Activated naive CD8-positive, alpha-beta T cell treated with anti-CD3 and anti-CD28 coated beads, Interleukin-2, amount 50 U/mL, for 16 hours (primary cell): ENCODE measurements at regions not wholly inside any gene's neighbourhood (a gene's known extent, or its start where the extent isn't known, plus 50 kb on each side); places are given as distances from the start of the nearest gene placed in this dataset.
"Not testable (repeated sequence)": the region's sequence is repeated elsewhere in the genome, so short reads cannot be mapped to it uniquely, and the experiment has no call there.

Experiments used
- DNase-seq: peaks from one replicate; pipeline ENCODE4 v3.0.0-alpha.2; 2020; ENCODE audit warnings: low read depth, low spot score

DNA sequence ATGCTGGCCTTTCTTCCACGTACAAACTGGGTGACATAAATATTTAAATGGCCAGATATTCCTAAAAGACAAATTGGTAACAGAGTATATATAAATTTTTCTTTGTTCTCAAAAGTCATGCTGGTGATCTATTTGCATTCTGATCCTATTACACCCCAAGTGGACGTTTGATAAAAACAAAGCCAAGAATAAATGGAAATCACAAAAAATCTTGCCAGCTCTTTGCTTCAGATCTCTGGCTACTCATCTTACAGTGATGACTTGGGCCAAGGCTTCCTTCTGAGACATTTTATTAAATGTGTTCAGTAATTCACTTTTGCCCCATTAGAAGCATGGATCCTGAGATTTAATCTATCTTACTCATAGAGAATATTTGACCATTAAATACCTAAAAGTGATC, 444.3 kb upstream of the PIK3R1 start:
- no peak for DNase-seq

DNA sequence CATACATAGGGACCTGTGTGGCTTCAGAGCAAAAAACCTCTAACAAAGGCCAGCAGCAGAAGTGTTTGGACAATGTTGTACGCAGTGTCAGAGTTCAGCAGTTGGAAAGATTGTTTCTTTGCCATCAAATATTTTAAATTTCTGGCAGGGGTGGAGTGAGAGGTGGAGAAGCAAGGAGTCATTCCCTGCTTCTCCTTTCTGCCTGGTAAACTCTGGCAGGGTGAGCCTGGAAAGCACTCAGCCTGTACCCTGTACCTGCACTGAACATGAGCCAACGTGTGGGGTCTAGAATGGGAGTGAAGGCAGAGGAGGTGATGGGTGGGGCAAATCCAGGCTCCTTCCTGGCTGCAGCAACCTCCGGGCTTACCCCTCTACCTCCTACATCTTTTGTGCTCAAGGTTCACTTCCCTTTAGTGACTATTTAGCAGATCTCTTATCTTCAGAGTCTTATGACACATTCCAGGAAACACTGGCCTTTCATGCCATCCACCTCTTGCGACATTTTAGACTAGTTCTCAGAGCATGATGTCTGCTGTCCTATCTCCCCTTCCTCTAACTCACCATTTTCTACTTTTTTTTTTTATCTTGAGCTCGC, 445.0 kb upstream of the PIK3R1 start:
- DNase-seq, result no peak

DNA sequence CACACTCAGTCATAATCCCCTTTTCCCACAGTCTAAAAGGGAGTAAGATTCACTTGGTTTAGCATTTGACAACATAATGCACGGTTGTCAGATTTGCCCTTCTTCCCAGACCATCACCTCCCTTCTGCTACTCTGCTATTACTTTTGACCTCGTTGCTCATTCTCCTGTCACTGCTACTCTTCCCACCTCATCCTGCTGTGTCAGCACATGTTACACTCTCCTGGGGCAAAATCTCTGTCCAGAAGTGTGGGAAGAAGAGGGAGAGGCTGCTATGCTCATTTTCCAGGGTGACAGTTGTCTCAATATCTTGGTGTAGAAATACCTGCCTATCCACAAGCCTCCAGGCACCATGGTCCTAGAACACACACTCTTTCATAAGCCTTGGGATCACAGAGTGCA, 449.9 kb upstream of the PIK3R1 start:
- no peak for DNase-seq

DNA sequence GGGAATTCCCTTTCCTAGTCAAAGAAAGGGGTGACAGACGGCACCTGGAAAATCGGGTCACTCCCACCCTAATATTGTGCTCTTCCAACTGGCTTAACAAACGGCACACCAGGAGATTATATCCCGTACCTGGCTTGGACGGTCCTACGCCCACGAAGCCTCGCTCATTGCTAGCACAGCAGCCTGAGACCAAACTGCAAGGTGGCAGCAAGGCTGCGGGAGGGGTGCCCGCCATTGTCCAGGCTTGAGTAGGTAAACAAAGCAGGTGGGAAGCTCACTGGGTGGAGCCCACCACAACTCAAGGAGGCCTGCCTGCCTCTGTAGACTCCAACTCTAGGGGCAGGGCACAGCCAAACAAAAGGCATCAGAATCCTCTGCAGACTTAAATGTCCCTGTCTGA, 457.8 kb upstream of the PIK3R1 start:
- not testable (repeated sequence) for DNase-seq

DNA sequence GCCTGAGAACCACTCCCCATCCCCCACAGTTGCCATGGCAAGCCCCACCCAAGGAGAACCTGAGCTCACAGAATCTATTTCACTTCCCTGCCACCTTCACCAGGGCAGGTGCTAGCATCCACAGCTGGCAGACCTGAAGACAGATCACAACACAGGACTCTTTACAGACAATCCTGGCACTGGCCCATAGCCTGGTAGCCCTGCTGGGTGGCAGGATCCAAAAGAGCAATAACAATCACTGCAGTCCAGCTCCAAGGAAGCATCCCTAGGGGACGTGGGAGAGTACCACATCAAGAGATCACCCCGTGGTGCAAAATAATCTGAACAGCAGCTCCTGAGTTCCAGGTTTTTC, 463.2 kb upstream of the PIK3R1 start:
- no peak for DNase-seq

DNA sequence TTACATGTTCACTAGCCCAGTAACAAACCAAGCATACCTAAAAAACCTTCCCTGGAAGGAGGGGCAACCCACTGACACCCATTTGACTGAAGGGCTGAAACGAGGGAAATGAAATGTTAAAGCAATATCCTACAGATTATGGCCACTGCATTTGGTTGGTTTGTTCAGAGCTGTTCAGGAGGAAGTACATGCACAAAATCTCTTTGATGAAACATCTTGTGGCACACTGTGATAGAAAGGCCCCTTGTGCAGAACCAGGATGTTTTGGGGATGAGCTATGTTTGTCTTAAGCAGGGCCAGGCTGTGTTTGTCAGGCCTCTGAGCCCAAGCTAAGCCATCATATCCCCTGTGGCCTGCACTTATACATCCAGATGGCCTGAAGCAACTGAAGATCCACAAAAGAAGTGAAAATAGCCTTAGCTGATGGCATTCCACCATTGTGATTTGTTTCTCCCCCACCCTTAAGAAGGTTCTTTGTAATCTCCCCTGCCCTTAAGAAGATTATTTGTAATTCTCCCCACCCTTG, 467.3 kb upstream of the PIK3R1 start:
- no peak for DNase-seq

DNA sequence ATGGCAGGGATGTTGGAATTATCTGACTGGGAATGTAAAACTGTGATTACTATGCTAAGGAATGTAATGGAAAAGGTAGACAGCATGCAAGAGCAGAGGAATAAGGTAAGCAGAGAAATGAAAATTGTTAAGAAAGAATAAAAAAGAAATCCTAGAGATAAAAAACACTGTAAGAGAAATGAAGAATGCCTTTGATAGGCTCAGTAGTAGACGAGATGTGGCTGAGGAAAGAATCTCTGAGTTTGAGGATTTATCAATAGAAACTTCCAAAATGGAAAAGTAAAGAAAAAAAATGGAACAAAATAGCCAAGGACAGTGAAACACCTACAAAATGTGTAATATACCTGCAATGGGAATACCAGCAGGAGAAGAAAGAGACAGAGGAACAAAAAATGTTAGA, 468.5 kb upstream of the PIK3R1 start:
- DNase-seq, result no peak

DNA sequence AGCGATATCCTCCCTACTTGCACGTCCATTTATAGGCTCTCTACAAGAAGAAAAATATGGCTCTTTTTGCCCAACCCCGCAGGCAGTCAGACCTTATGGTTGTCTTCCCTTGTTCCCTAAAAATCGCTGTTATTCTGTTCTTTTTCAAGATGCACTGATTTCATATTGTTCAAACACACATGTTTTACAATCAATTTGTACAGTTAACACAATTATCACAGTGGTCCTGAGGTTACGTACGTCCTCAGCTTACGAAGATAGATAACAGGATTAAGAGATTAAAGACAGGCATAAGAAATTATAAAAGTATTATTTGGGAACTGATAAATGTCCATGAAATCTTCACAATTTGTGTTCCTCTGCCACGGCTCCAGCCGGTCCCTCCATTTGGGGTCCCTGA, 468.9 kb upstream of the PIK3R1 start:
- DNase-seq, result not testable (repeated sequence)

DNA sequence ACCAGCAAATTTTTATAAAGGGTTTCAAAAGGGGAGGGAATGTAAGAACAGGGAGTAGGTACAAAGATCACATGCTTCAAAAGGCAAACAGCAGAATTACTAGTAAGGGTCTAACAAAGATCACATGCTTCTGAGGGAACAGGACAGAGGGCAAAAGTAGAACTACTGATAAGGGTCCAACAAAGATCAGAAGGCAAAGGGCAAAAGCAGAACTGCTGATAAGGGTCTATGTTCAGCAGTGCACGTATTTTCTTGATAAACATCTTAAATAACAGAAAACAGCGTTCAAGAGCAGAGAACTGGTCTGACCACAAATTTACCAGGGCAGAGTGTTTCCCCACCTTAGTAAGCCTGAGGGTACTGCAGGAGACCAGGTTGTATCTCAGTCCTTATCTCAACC, 469.5 kb upstream of the PIK3R1 start:
- no peak for DNase-seq

DNA sequence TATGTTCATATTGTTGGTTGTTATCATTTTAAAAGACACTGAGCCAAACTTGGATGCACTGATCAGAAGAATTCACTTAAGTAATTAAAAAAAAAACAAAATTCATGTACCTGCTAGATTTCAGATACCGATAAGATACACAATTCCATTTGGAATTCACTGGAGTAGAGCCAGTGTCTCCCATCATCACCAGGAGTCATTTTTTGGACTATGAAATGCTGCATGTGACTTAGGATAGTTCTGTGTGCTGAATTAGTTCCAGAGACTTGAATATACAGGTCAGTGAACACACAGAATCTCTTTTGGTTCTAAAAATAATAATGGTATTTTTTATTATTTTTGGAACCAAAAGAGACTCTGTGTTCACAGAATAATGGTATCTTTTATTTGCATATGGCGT, 482.6 kb upstream of the PIK3R1 start:
- no peak for DNase-seq

DNA sequence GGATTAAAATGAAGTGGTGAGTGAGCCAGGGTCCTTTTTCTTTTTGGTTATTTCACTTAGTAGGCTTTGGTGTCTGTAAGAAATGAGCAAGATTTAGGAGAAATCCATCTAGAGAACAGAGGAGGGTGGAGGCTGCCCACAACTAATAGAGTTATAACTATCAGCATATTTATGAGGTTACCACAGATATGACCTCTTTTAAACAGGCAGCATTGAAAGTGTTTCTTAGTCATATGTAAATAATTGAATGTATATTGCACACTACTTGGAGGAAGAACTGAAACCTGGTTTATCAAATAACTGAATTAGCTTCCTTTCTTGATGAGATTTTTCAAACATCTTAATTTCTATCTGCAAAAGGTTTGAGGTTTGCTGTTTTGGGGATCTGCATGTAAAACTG, 483.1 kb upstream of the PIK3R1 start:
- no peak for DNase-seq

DNA sequence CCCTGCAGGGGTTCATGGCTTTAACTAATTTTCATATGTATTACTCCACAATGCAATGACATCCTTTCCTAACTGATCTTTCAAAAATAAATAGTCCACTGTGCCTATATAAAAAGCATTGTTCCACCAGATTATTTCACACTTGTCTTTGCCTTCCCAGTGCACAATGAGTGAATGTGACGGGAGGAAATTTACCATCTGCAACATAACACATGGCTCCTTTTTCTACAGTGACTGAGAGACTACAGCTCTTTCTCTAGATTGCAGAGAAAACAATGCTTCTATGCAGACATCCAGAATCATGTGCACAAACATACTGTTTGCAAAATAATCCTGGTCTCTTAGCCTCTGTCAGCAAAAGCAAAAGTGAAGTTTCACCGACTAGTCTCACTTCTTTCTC, 483.7 kb upstream of the PIK3R1 start:
- no peak for DNase-seq

DNA sequence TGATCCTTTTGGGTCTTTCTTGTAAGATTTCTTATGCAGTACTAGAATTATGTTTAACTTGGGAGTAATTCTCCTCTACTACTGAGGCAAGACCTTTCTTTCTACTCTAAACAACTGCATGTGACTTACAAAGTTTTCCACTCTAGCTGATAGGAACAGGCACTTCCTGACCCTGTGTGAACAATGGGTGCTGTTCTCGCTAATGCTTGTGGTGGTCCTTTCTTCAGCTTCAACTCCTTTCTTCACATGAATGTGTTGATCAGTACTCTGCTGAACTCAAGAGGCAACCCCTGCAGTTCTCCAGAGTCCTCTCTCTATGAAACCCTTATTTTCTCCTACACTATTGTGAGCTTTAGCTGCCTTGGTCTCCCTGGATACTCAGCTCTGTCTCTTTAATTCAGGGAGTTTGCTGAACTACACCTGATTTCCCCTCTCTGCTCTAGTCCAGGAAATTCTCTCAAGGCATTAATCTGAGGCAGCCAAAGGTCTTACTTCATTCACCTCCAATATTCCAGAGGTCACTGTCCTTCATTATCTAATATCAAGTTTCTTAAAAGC, 484.6 kb upstream of the PIK3R1 start:
- DNase-seq, result no peak

DNA sequence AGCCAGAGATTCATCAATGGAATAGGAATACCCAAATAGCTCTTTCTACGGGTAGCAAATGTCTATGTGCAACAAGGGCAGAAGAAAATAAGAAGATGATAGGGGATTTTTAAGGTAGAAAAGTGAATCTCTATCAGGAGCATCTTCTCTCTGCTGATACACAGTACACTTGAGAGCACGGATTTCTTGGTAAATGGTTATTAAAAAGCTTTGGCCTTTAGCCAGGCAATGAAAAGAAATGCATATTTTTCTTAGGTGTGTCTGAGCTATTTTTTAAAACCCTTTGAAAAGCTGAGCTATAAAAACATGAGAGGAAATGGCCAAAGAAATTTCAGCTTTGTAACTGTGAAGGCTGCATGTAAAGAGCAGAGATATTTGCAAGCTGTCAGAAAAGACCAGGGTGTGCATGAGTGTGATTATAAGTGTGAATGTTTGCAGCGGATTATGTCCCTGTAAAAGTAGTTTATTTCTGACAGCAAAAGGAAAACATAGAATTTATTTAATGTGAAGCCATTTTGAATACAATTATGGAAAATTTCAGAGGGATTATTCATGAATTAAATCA, 487.1 kb upstream of the PIK3R1 start:
- no peak for DNase-seq

DNA sequence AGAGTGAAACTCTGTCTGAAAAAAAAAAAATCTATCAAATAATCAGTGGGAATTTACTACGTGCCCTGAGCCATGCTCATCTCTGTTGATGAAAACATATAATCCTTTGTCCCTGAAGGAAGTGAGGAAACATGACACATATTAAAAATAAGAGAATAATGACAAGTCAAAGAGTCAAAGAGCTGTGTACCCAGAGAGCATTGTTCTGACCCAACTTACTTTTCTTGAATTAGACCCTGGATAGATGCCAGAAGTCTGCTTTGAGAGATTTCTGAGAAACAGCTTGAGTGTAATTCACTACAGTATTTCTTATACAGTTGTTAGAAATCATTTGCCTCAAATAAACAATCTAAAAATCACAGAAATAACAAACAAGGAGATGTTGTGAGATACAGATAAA, 490.0 kb upstream of the PIK3R1 start:
- DNase-seq, result no peak

DNA sequence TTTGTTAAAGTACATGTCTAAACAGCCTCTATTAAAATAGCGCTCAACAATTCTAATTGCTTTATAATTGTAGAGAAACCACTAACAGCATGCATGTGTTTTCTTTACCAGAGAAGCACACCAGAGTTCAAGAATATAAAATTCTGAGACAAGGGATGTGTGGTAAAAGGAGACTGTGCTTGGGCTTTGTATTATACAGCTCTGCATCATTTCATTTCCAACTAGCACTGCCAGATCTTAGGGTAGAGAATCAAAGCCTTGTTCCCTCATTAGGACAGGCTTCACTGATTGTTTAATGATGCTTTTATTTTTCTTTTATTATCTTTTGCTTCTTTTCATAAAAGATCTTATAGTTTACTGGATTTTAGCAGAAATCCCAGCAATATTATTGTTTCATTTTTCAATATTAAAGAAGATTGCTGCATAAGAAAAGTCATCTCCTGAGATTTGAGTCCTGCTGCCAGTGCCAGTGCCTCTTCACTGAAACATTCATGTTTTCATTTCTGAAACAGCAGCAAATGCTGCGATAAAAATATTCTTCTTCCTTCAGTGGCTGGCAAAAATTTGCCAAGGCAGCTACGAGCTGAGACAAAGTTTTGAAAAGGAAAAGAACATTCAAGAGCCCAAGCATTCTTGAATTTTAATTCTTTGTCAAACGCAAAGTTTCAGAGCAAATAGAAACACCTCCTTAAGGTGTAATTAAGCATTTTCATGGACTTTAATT, 491.0 kb upstream of the PIK3R1 start:
- no peak for DNase-seq

DNA sequence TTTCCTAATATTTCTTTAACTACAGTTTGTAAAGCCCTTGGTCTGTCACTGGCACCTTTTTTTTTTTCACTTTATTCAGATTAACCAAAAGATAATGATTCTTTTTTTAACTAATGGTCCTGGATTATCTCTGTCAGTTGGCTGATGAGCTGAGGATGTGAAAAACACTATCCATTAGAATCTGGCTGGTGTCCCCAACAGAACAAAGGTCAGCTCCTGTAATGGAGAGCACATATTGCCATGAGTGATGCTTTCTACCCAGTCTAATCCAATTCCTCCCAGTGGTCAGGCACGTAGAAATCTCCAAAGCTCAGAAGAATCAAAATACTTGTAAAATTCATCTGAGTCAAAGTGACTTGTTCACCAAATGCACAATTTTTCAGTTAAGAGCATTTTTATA, 491.7 kb upstream of the PIK3R1 start:
- DNase-seq, result no peak

DNA sequence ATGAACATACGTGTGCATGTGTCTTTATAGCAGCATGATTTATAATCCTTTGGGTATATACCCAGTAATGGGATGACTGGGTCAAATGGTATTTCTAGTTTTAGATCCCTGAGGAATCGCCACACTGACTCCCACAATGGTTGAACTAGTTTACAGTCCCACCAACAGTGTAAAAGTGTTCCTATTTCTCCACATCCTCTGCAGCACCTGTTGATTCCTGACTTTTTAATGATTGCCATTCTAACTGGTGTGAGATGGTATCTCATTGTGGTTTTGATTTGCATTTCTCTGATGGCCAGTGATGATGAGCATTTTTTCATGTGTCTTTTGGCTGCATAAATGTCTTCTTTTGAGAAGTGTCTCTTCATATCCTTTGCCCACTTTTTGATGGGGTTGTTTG, 493.0 kb upstream of the PIK3R1 start:
- DNase-seq, result not testable (repeated sequence)

DNA sequence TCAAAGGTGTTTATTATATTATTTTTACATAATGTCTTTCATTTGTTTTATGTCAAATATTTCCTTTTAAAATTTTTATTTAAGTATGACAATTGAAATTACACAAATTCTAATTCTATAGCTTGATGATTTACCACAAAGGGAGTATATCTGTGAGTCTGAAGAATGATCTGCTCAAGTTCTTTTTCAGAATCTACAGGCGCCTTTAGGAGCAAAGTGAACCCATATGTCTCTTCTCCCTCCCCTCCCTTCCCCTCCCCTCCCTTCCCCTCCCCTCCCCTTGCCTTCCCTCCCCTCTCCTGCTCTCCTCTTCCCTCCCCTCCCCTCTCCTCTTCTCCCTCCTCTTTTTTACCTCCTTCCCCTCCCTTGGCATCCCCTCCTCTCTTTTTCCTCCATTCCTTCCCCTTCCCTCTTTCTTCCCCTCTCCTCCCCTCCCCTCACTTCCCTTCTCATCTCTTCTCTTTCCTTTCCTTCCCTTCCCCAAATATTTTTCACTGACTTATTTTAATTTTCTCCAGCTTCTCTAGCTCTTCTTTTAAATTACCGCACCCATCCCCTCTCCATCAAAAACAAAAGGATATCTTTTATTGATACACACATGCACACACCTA, 495.3 kb upstream of the PIK3R1 start:
- no peak for DNase-seq

DNA sequence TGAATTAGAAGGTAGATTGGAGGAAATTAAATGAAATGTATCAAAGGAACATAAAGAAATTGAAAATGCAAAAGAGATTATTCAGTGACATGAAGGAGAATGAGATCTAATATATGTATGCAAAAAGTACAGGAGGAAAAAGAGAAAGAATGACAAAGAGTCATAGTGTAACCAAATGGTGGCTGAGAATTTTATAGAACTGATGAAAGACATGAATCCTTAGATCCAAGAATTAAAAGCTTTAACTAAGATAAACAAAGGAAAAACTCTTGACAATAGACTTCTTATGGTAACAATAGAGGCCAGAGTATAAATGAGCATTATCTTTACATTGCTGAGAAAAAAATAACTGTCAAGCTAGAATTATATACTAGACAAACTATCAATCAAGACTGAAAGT, 505.4 kb upstream of the CD180 start:
- no peak for DNase-seq

DNA sequence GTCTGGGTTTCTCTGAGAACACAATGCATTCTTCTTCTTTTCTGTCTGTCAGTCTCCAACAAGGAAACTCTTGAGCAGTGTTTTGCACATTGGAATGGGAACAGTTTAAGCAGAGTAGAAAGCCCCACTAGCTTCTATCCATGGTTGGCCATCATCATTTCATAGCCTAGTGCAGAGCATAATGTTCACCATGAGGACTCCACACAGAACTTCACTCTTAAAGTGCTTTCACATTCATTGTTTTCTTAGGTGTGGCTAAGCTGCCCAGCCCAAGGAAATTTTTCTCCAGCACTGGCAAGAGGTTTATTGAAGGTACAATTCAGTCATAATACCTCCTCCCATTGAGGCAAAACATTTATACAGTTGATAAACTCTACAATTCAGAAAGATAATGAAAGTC, 503.0 kb upstream of the CD180 start:
- DNase-seq, result no peak

DNA sequence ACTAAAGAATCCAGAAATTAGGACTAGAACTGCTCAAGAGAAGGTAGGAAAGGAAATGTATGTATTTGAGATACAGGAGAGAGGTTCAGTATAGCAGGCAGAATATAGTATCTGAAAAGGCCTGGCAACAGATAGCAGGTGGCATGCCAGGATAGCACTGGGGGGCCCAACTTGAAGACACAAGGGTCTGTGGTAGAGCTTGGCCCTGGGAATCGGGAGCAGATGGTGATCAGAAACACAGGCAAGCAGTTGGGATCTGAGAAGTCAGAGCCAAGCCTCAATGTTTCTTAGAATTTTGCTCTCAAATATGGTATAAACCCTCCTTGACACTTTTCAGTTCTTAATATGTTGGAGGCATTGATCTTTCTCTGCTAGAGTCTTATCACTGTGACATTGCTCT, 499.8 kb upstream of the CD180 start:
- no peak for DNase-seq

DNA sequence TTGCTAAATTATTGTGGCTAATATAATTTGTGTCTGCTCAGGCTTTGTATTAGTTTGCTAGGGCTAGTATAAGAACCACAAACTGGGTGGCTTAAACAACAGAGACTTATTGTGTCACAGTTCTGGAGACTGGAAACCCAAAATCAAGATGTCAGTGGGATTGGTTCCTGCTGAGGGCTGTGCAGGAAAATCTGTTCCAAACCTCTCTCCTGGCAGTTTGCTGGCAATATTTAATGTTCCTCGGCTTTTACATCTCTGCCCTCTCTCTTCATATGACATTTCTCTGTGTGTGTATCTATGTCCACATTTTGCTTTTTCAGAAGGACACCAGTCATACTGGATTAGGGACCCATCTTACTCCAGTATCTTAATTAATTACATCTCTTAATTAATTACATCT, 498.8 kb upstream of the CD180 start:
- no peak for DNase-seq
